ENCODE measurements at regions not wholly inside any gene's neighbourhood (a gene's known extent, or its start where the extent isn't known, plus 50 kb on each side); places are given as distances from the start of the nearest gene placed in this dataset.

- H3K27me3 Mint-ChIP-seq: no peaks in the 10 kb centered on the region
- Histone ChIP-seq H3K27me3 (ENCODE audit: insufficient read depth, low read length) (no peaks in the 10 kb centered on the region), H3K4me1 (ENCODE audit: insufficient read depth, low read length) (no peaks in the 10 kb centered on the region), H3K9me3 (ENCODE audit: control insufficient read depth in 1 of 2, low read length in 2 of 2) (no peaks in the 10 kb centered on the region), H3K4me3 (ENCODE audit: low read length in 2 of 2) (no peak overlapping the region), H3K36me3 (ENCODE audit: insufficient read depth, low read length) (no peaks in the 10 kb centered on the region), H3K27ac (ENCODE audit: low read depth, low read length) (no peak overlapping the region)
- peaks cover 0 to 5% (median under 1%) of the 10 kb centered on the region in 8 donors for H3K9me3 Mint-ChIP-seq
- ChIA-PET POLR2A (ENCODE audit: partially characterized antibody) (no interaction called here), CTCF (ENCODE audit: partially characterized antibody) (no interaction called here)
- no peak overlapping the region for H3K4me3 Mint-ChIP-seq
- intact Hi-C loops (cut with micrococcal nuclease): no loop called here
- no peak overlapping the region for H3K27ac Mint-ChIP-seq
- no peaks in the 10 kb centered on the region for H3K4me1 Mint-ChIP-seq
- DNase-seq: no peak
- no peaks in the 10 kb centered on the region for H3K36me3 Mint-ChIP-seq
Observed at GRCh38 chr4:156154978-156155377, 201.3 kb upstream of the CTSO start.

DNA sequence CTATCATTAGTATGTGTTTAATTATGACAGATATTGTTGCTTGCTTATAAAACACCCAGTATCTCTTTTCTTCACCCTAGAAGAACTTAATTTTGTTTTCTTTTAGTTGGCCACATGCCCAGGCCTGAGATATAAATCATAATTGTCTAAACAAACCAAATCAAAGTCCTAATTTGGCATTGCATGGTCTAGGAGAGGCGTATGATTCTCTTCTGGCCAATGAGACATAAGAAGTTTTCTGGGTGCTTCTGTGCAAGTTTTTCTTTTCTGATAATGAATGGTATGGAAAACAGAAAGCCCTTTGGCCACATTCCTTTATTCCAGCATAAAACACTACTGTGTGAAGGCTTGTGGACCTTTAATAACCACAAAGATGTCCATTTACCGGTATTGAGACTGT is 192.9 kb upstream of the CTSO start:
- no peaks in the 10 kb centered on the region for H3K4me1 Mint-ChIP-seq
- no peaks in the 10 kb centered on the region for H3K4me1 ChIP-seq (ENCODE audit: insufficient read depth, low read length)
- no peaks in the 10 kb centered on the region for H3K27me3 Mint-ChIP-seq
- no peaks in the 10 kb centered on the region for H3K27me3 ChIP-seq (ENCODE audit: insufficient read depth, low read length)
- H3K9me3 Mint-ChIP-seq: peaks cover 0 to 2% (median 0%) of the 10 kb centered on the region in 8 donors
- DNase-seq: no peak
- no peaks in the 10 kb centered on the region for H3K9me3 ChIP-seq (ENCODE audit: control insufficient read depth in 1 of 2, low read length in 2 of 2)
- H3K4me3 ChIP-seq (ENCODE audit: low read length in 2 of 2): no peak overlapping the region
- intact Hi-C loops (cut with micrococcal nuclease): no loop called here
- H3K27ac Mint-ChIP-seq: no peak overlapping the region
- ChIA-PET CTCF (ENCODE audit: partially characterized antibody) (no interaction called here), POLR2A (ENCODE audit: partially characterized antibody) (no interaction called here)
- H3K27ac ChIP-seq (ENCODE audit: low read depth, low read length): no peak overlapping the region
- H3K4me3 Mint-ChIP-seq: no peak overlapping the region
- no peaks in the 10 kb centered on the region for H3K36me3 Mint-ChIP-seq
- no peaks in the 10 kb centered on the region for H3K36me3 ChIP-seq (ENCODE audit: insufficient read depth, low read length)

DNA sequence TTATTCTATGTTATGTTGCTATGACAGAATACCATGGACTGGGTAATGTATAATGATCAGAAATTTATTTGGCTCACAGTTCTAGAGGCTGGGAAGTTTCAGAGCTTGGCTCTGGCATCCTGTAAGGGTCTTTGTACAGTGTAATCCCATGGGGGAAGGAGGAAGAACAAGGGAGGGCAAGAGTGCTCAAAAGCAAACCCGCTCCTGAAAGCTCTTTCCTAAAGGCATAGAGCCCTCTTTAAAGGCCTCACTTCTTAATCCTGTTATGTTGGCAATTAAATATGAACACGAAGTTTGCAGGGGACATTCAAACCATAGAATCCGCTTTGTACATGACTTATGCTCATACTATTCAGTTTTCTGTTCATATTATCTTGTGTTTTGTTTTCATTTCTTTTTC is 191.3 kb upstream of the CTSO start:
- Mint-ChIP-seq H3K9me3 (peaks cover 0 to 2% (median 0%) of the 10 kb centered on the region in 8 donors), H3K36me3 (no peaks in the 10 kb centered on the region), H3K27ac (no peak overlapping the region), H3K27me3 (no peaks in the 10 kb centered on the region), H3K4me1 (no peaks in the 10 kb centered on the region), H3K4me3 (no peak overlapping the region)
- ChIA-PET POLR2A (ENCODE audit: partially characterized antibody) (no interaction called here), CTCF (ENCODE audit: partially characterized antibody) (no interaction called here)
- intact Hi-C loops (cut with micrococcal nuclease): no loop called here
- no peak overlapping the region for H3K27ac ChIP-seq (ENCODE audit: low read depth, low read length)
- no peak for DNase-seq
- H3K4me3 ChIP-seq (ENCODE audit: low read length in 2 of 2): no peak overlapping the region
- H3K4me1 ChIP-seq (ENCODE audit: insufficient read depth, low read length): no peaks in the 10 kb centered on the region
- no peaks in the 10 kb centered on the region for H3K36me3 ChIP-seq (ENCODE audit: insufficient read depth, low read length)
- H3K9me3 ChIP-seq (ENCODE audit: control insufficient read depth in 1 of 2, low read length in 2 of 2): no peaks in the 10 kb centered on the region
- no peaks in the 10 kb centered on the region for H3K27me3 ChIP-seq (ENCODE audit: insufficient read depth, low read length)

DNA sequence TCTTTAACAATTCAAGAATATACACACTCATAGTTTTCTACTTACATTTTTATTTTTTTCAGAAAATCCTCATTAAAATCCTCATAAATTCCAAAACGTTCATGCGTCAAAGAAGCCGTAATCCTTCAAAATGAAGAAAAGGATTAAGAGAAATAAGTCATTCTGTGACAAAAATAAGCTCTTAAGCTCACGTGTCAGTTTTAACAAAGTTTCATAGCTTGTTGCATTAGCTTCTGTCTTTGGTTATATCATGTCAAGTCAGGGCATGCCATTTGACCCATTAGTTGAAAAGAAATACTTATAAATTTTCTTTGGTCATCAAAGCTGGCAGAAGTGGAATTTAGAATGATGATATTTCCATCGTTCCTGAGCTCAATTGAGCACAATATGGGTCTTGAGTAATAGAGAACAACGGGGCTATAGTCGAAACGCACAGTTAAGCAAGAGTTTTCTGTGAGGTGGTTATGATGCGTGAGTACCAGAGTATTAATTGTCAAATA is 185.2 kb upstream of the CTSO start:
- no peak for DNase-seq
- H3K4me3 ChIP-seq (ENCODE audit: low read length in 2 of 2): no peak overlapping the region
- Mint-ChIP-seq H3K4me1 (no peaks in the 10 kb centered on the region), H3K27me3 (no peaks in the 10 kb centered on the region), H3K36me3 (no peaks in the 10 kb centered on the region), H3K9me3 (peaks cover 0 to 5% (median 0%) of the 10 kb centered on the region in 8 donors), H3K4me3 (no peak overlapping the region), H3K27ac (no peak overlapping the region)
- no peaks in the 10 kb centered on the region for H3K27me3 ChIP-seq (ENCODE audit: insufficient read depth, low read length)
- intact Hi-C loops (cut with micrococcal nuclease): no loop called here
- POLR2A ChIA-PET (ENCODE audit: partially characterized antibody): no interaction called here
- CTCF ChIA-PET (ENCODE audit: partially characterized antibody): no interaction called here
- no peaks in the 10 kb centered on the region for H3K36me3 ChIP-seq (ENCODE audit: insufficient read depth, low read length)
- H3K4me1 ChIP-seq (ENCODE audit: insufficient read depth, low read length): no peaks in the 10 kb centered on the region
- H3K9me3 ChIP-seq (ENCODE audit: control insufficient read depth in 1 of 2, low read length in 2 of 2): no peaks in the 10 kb centered on the region
- no peak overlapping the region for H3K27ac ChIP-seq (ENCODE audit: low read depth, low read length)

- ChIA-PET POLR2A (ENCODE audit: partially characterized antibody) (no interaction called here), CTCF (ENCODE audit: partially characterized antibody) (no interaction called here)
- Mint-ChIP-seq H3K36me3 (no peaks in the 10 kb centered on the region), H3K4me1 (no peaks in the 10 kb centered on the region), H3K4me3 (no peak overlapping the region), H3K9me3 (peaks cover 0 to 5% (median 0%) of the 10 kb centered on the region in 8 donors), H3K27me3 (no peaks in the 10 kb centered on the region), H3K27ac (no peak overlapping the region)
- H3K4me1 ChIP-seq (ENCODE audit: insufficient read depth, low read length): no peaks in the 10 kb centered on the region
- H3K9me3 ChIP-seq (ENCODE audit: control insufficient read depth in 1 of 2, low read length in 2 of 2): no peaks in the 10 kb centered on the region
- H3K36me3 ChIP-seq (ENCODE audit: insufficient read depth, low read length): no peaks in the 10 kb centered on the region
- intact Hi-C loops (cut with micrococcal nuclease): no loop called here
- H3K27me3 ChIP-seq (ENCODE audit: insufficient read depth, low read length): no peaks in the 10 kb centered on the region
- no peak for DNase-seq
- H3K4me3 ChIP-seq (ENCODE audit: low read length in 2 of 2): no peak overlapping the region
- H3K27ac ChIP-seq (ENCODE audit: low read depth, low read length): no peak overlapping the region
Observed at GRCh38 chr4:156137679-156138473, 184.2 kb upstream of the CTSO start.

GRCh38 chr4:156132196-156132595 is 178.5 kb upstream of the CTSO start:
- Histone ChIP-seq H3K27ac (ENCODE audit: low read depth, low read length) (no peak overlapping the region), H3K36me3 (ENCODE audit: insufficient read depth, low read length) (no peaks in the 10 kb centered on the region), H3K4me1 (ENCODE audit: insufficient read depth, low read length) (no peaks in the 10 kb centered on the region), H3K27me3 (ENCODE audit: insufficient read depth, low read length) (no peaks in the 10 kb centered on the region), H3K9me3 (ENCODE audit: control insufficient read depth in 1 of 2, low read length in 2 of 2) (no peaks in the 10 kb centered on the region), H3K4me3 (ENCODE audit: low read length in 2 of 2) (no peak overlapping the region)
- Mint-ChIP-seq H3K27ac (no peak overlapping the region), H3K27me3 (no peaks in the 10 kb centered on the region), H3K4me1 (no peaks in the 10 kb centered on the region), H3K36me3 (no peaks in the 10 kb centered on the region), H3K9me3 (peaks cover 0 to 11% (median 0%) of the 10 kb centered on the region in 8 donors), H3K4me3 (no peak overlapping the region)
- ChIA-PET POLR2A (ENCODE audit: partially characterized antibody) (no interaction called here), CTCF (ENCODE audit: partially characterized antibody) (no interaction called here)
- no peak for DNase-seq
- intact Hi-C loops (cut with micrococcal nuclease): no loop called here

GRCh38 chr4:156128616-156129015 is 174.9 kb upstream of the CTSO start:
- H3K4me1 ChIP-seq (ENCODE audit: insufficient read depth, low read length): no peaks in the 10 kb centered on the region
- intact Hi-C loops (cut with micrococcal nuclease): no loop called here
- H3K9me3 Mint-ChIP-seq: peaks cover 0 to 20% (median 6%) of the 10 kb centered on the region in 8 donors

More at GRCh38 chr4:156128616-156129015, 174.9 kb upstream of the CTSO start:
- H3K4me3 Mint-ChIP-seq: no peak overlapping the region
- CTCF ChIA-PET (ENCODE audit: partially characterized antibody): no interaction called here
- no peaks in the 10 kb centered on the region for H3K4me1 Mint-ChIP-seq
- peak overlapping the region in 1 of 7 donors; percentile 37 for H3K27ac Mint-ChIP-seq
- Histone ChIP-seq H3K4me3 (ENCODE audit: low read length in 2 of 2) (no peak overlapping the region), H3K36me3 (ENCODE audit: insufficient read depth, low read length) (no peaks in the 10 kb centered on the region), H3K9me3 (ENCODE audit: control insufficient read depth in 1 of 2, low read length in 2 of 2) (no peaks in the 10 kb centered on the region), H3K27me3 (ENCODE audit: insufficient read depth, low read length) (no peaks in the 10 kb centered on the region), H3K27ac (ENCODE audit: low read depth, low read length) (no peak overlapping the region)
- no peaks in the 10 kb centered on the region for H3K36me3 Mint-ChIP-seq
- no peak for DNase-seq
- POLR2A ChIA-PET (ENCODE audit: partially characterized antibody): no interaction called here
- H3K27me3 Mint-ChIP-seq: no peaks in the 10 kb centered on the region
